Type B pancreatic cell (in vitro differentiated cells): ENCODE measurements at regions not wholly inside any gene's neighbourhood (a gene's known extent, or its start where the extent isn't known, plus 50 kb on each side); places are given as distances from the start of the nearest gene placed in this dataset.

ENCODE experiments used
- DNase-seq: peaks from one replicate; pipeline ENCODE4 v3.0.0; 2021; ENCODE audit warnings: mixed read lengths; ENCODE audit not compliant: unreplicated experiment; ENCODE audit errors: extremely low spot score
- H3K27ac Mint-ChIP-seq: 2 replicates; pipeline ENCODE4 v1.8.0; 2021; ENCODE audit warnings: mild to moderate bottlenecking, mixed read lengths
- H3K27me3 Mint-ChIP-seq: 2 replicates; pipeline ENCODE4 v1.8.0; 2021; ENCODE audit warnings: mixed read lengths
- H3K36me3 Mint-ChIP-seq: 2 replicates; pipeline ENCODE4 v1.8.0; 2021; ENCODE audit warnings: mixed read lengths
- H3K4me1 Mint-ChIP-seq: one replicate; pipeline ENCODE4 v1.8.0; 2021; ENCODE audit warnings: mixed read lengths; ENCODE audit not compliant: unreplicated experiment
- H3K4me3 Mint-ChIP-seq: 2 replicates; pipeline ENCODE4 v1.8.0; 2021; ENCODE audit warnings: mild to moderate bottlenecking, mixed read lengths
- H3K9me3 Mint-ChIP-seq: 2 replicates; pipeline ENCODE4 v1.8.0; 2021; ENCODE audit warnings: mixed read lengths
- TF ChIP-seq, protein P1 (sequence below): fragments of 200-600 bp; sonication (generic); conservative IDR thresholded peaks from 2 replicates; pipeline ENCODE4 v1.5.0; 2021; ENCODE audit warnings: antibody characterized with exemption, mild to moderate bottlenecking

DNA sequence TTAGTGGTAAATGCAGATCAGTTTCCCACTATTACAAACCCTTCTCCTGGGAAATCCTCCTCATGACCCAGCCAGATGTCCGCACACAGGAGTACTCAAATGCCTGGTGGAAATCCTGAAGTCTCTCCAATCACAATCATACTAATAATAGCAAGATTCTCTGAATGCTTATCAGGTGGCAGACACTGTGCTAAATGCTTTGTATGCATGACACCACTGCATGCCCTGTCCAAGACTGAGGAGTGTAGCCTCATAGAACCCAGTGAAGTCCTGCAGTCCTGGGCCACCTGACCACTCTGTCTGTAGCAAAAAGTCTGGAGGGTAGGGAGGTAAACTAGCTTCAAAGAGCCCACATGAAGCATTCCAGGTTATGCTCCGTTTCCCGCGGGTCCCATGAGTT, 434.8 kb upstream of the CHST9 start:
- Mint-ChIP-seq H3K9me3 (no peaks in the 10 kb centered on the region), H3K4me3 (no peak overlapping the region), H3K36me3 (no peaks in the 10 kb centered on the region), H3K4me1 (no peaks in the 10 kb centered on the region), H3K27ac (no peak overlapping the region), H3K27me3 (no peaks in the 10 kb centered on the region)
- DNase-seq, result no peak
- TF ChIP-seq, protein P1, sequence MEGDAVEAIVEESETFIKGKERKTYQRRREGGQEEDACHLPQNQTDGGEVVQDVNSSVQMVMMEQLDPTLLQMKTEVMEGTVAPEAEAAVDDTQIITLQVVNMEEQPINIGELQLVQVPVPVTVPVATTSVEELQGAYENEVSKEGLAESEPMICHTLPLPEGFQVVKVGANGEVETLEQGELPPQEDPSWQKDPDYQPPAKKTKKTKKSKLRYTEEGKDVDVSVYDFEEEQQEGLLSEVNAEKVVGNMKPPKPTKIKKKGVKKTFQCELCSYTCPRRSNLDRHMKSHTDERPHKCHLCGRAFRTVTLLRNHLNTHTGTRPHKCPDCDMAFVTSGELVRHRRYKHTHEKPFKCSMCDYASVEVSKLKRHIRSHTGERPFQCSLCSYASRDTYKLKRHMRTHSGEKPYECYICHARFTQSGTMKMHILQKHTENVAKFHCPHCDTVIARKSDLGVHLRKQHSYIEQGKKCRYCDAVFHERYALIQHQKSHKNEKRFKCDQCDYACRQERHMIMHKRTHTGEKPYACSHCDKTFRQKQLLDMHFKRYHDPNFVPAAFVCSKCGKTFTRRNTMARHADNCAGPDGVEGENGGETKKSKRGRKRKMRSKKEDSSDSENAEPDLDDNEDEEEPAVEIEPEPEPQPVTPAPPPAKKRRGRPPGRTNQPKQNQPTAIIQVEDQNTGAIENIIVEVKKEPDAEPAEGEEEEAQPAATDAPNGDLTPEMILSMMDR, result no peak

DNA sequence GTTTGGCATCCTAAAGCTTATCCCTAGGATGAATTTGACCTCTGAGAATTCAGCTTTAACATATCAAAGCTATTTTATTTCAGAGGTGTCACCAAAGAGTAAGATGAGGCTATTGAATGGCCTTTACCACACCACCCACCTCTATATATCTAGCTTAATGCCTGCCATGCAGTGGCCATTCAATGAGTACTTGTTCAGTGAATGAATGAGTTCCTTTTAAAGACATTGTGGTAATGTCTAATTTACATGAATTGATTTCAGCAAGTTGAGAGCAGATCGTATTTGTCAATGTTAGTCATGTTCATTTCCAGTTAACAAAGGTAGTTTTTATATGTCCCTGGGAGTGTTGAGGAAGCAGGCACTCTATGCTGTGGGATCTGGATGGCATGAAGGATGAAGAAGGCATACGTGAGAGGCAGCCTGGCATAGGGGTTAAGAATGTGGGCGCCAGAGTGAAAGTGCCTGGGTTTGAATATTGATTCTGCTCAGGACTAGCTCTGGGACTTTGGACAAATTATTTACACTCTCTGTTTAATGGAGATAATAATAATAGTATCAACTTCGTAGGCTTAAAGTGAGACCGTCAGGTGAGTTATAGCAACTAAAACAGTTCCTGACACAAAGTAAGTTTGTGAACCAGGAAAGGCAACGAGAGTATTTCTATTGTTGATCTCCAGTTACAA, 434.1 kb upstream of the CHST9 start:
- Mint-ChIP-seq H3K27ac (no peak overlapping the region), H3K4me3 (peak overlapping the region; percentile 11)

DNA sequence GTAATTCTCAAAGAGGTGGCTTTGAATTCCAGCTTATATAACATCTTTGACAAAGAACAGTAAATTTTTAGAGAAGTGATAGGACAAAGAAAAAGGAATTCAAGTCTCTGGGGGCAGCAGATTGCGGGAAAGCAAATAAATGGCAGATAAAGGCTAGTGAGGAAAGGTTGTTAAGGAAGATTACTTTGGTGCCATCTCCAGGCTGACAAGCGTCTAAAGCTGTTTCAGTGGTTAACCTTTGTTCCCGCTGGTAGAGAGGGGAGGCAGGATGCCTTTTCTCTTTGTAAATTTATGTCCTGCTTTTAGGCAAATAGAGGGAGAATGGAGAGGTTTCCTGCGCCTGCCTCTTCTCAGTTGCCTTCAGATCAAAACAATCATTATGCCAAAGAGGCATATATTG, 431.2 kb upstream of the CHST9 start:
- Mint-ChIP-seq H3K4me1 (no peaks in the 10 kb centered on the region), H3K4me3 (no peak overlapping the region), H3K9me3 (no peaks in the 10 kb centered on the region), H3K27ac (no peak overlapping the region), H3K27me3 (no peaks in the 10 kb centered on the region), H3K36me3 (no peaks in the 10 kb centered on the region)
- TF ChIP-seq, protein P1, result no peak
- no peak for DNase-seq

More for the DNA sequence above, 434.1 kb upstream of the CHST9 start:
- DNase-seq, result no peak
- Mint-ChIP-seq H3K9me3 (no peaks in the 10 kb centered on the region), H3K27me3 (no peaks in the 10 kb centered on the region), H3K4me1 (no peaks in the 10 kb centered on the region), H3K36me3 (no peaks in the 10 kb centered on the region)
- TF ChIP-seq, protein P1, result no peak

DNA sequence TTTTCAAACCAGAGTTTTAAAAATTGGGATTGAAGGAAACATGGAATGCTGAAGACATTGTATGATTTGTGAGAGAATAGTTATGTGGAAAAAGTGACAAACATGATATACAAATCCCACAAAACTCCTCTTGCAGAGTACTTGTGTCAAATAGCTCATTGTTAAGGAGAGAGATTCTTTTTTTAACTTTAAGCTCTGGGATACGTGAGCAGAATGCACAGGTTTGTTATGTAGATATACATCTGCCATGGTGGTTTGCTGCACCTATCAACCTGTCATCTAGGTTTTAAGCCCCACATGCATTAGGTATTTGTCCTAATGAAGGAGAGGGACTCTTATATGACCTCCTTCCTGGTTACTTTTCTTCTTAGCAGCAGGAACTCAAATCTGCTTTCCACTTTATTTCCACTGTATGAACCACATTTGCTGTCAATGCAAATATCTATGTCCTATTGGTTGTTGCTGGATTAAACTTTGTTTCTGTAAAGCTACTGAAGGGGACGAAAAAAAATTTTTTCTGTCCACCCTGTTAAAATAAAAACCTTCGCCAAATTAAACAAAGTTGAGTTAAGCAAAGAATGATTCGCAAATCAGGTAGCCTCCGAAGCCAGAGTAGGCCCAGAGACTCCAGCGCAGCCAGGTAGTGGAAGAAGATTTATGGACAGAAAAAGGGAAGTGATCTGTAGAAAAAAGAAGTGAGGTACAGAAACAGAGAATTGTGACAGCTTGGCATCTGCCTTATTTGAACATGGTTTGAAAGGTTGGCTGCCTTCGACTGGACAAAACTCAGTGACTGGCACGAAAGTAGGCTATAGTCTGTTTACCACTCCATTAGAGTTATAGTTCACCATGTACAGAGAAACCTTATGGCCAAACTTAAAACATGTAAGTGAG, 430.1 kb upstream of the CHST9 start:
- Mint-ChIP-seq H3K4me3 (no peak overlapping the region), H3K27me3 (no peaks in the 10 kb centered on the region), H3K36me3 (no peaks in the 10 kb centered on the region), H3K9me3 (no peaks in the 10 kb centered on the region), H3K27ac (no peak overlapping the region), H3K4me1 (no peaks in the 10 kb centered on the region)
- DNase-seq, result no peak
- TF ChIP-seq, protein P1, result no peak

DNA sequence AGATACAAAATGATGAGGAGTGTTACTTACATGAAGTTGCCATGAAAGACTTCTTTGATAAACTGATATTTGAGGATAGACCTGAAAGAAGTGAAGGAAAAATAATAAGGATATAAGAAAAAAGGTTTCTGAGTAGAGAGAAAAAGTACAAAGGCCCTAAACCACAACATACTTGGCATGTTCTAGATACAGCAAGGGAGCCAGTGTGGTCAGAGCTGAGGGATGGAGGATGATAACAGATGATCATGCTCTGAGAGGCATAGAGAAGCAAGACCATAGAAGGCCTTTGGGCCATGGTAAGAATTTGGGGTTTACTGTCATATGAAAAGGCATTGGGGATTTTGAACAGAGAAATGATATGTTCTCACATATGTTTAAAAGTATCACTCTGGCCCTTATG, 424.1 kb upstream of the CHST9 start:
- peaks cover 5% of the 10 kb centered on the region for H3K4me1 Mint-ChIP-seq
- H3K27me3 Mint-ChIP-seq, result no peaks in the 10 kb centered on the region
- H3K36me3 Mint-ChIP-seq, result no peaks in the 10 kb centered on the region
- H3K9me3 Mint-ChIP-seq, result no peaks in the 10 kb centered on the region
- TF ChIP-seq, protein P1, result no peak
- no peak overlapping the region for H3K27ac Mint-ChIP-seq
- no peak overlapping the region for H3K4me3 Mint-ChIP-seq
- DNase-seq, result no peak
